Activated CD8-positive, alpha-beta memory T cell treated with anti-CD3 and anti-CD28 coated beads, Interleukin-2, amount 10 ng/mL, durations not matched to agents 7 days and 5 days (primary cell): ENCODE measurements at regions not wholly inside any gene's neighbourhood (a gene's known extent, or its start where the extent isn't known, plus 50 kb on each side); places are given as distances from the start of the nearest gene placed in this dataset.

ENCODE experiments used
- ATAC-seq: fragments of 150-1000 bp; cut with Tn5 transposase; one replicate; pipeline ENCODE4 v1.10.0; 2021; ENCODE audit warnings: moderate library complexity
- CTCF ChIA-PET: fragments of 350-600 bp; sonication (Branson Sonifier 250); formaldehyde crosslinking; loops from one replicate; lab custom pipeline; 2021; ENCODE audit warnings: antibody characterized with exemption; lab: Charles Lee
- DNase-seq: peaks from one replicate; pipeline ENCODE4 v3.0.0-alpha.2; 2020
- H3K27ac Mint-ChIP-seq: one replicate; pipeline ENCODE4 v1.8.0; 2021; ENCODE audit warnings: mild to moderate bottlenecking, mixed read lengths
- H3K27me3 Mint-ChIP-seq: one replicate; pipeline ENCODE4 v1.8.0; 2021; ENCODE audit warnings: mixed read lengths
- H3K36me3 Mint-ChIP-seq: one replicate; pipeline ENCODE4 v1.8.0; 2021; ENCODE audit warnings: mild to moderate bottlenecking, mixed read lengths
- H3K4me1 Mint-ChIP-seq: one replicate; pipeline ENCODE4 v1.8.0; 2021; ENCODE audit warnings: mixed read lengths
- H3K4me3 Mint-ChIP-seq: one replicate; pipeline ENCODE4 v1.8.0; 2021; ENCODE audit warnings: mild to moderate bottlenecking, moderate library complexity, mixed read lengths
- H3K9me3 Mint-ChIP-seq: one replicate; pipeline ENCODE4 v1.8.0; 2022; ENCODE audit warnings: low read depth, mixed read lengths

DNA sequence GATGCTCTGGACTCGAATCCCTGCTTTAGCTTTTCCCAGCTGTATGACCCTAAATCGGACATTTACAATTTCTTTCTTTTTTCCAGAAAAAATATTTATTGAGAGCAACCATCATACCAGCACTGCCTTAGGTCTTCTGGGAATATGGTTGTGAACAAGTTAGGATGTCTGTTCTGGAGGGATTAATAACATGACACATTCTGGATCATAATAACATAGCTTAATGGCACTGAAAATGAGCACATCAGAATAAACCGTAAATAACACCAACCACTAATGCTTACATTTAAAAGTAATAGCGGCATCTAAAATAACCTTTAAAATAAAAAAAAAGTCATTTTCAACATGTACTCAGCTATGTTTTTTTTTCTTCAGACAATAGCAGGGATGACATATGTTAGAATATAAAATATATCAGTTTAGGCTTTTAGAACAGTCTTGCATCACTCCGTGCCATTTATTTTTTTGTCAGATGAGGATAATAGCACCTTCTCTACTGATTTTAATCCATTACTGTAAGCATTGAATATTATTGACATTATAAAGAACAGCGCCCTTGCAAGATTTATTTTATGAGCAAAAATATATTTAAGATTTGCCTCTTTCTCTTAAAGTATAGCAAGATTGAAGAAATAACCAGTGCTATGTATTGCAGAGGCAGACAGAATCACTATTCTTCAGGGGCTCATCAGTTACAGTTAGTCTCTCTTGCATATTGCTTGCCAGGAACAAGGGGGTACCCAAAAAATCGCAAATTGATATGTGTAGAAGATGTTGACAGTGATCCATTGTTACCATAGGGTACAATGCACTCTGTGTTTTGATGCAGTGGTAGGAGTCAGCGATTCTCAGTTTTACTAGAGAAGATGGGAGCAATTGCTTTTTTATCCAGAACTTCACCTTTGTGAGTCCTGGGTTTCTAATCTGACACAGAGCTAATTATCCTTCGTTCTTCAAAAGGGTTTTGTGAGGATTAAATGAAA is 168.4 kb upstream of the NR3C1 start:
- DNase-seq (no peak), ATAC-seq (no peak)
- H3K36me3 Mint-ChIP-seq, result peaks cover 2% of the 10 kb centered on the region
- H3K27me3 Mint-ChIP-seq, result no peaks in the 10 kb centered on the region
- H3K4me3 Mint-ChIP-seq, result no peak overlapping the region
- no peaks in the 10 kb centered on the region for H3K9me3 Mint-ChIP-seq
- CTCF ChIA-PET, result no interaction called here
- no peak overlapping the region for H3K27ac Mint-ChIP-seq
- H3K4me1 Mint-ChIP-seq, result peaks cover 13% of the 10 kb centered on the region

DNA sequence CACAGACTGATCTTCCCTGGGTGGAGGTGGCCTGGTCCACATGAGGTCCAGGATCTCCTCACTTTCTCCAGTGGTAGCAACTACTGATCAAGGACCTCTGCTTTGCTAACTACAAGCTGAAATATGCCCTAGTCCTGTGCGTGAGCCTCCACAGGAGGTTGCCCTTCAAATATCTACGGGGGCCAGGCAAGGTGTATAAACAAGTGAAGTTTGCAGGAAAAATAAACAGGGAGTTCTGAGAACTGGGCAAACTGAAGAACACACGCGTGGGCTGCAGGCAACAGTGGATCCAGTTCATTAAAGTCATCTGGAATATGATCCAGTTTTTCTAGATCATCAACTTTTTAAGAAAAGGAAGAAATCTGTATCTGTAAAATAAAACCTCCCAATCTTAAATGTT is 167.5 kb upstream of the NR3C1 start:
- H3K27ac Mint-ChIP-seq, result no peak overlapping the region
- DNase-seq (no peak), ATAC-seq (no peak)
- H3K27me3 Mint-ChIP-seq, result no peaks in the 10 kb centered on the region
- H3K9me3 Mint-ChIP-seq, result no peaks in the 10 kb centered on the region
- CTCF ChIA-PET, result no interaction called here
- no peak overlapping the region for H3K4me3 Mint-ChIP-seq
- H3K36me3 Mint-ChIP-seq, result peaks cover 2% of the 10 kb centered on the region
- peaks cover 12% of the 10 kb centered on the region for H3K4me1 Mint-ChIP-seq

DNA sequence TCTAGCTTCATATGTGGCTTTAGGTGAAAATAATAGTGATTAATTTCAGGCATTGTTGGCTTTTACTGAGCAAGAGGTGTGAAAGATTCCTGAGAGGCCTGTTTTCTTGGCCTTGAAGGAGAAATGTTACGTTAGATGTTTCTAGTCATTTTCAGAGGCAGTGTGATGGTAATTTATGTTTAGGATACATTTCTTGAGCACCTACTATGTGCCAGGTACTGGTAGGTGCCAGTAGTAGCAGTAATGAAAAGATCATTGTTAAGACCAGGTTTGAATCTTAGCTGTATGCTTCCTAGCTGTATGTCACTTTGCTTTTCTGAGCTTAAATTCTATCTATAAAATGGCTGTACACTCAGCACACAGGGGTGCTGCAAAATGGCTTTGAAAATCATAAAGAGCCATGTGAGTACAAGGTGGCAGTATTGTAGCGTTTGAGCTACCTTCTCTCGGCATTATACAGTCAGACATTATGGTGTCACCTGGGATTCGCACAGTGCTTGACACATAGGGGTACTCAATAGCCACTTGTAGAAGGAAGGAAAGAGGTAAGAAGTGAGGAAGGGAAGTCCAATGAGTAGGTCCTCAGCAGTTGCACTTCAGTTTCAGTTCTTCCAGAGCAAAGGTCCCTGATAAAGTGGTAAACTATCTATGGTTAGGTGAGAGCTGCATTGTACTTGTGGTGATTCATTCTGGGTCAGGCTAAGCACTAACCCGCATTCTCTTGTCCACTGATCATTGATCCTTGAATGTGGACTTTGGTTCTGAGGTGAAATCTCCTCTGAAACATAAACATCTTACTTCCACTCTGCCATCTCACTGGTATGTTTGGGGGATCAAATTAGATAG is 166.5 kb upstream of the NR3C1 start:
- Mint-ChIP-seq H3K27ac (no peak overlapping the region), H3K36me3 (no peaks in the 10 kb centered on the region), H3K9me3 (no peaks in the 10 kb centered on the region), H3K27me3 (no peaks in the 10 kb centered on the region), H3K4me3 (no peak overlapping the region), H3K4me1 (peaks cover 5% of the 10 kb centered on the region)
- ATAC-seq (no peak), DNase-seq (no peak)
- CTCF ChIA-PET, result interaction anchor here (1.1 kb wide), 1 partner anchor 11 kb away, joined by 3 read pairs; no protein-coding TSS in a partner anchor

DNA sequence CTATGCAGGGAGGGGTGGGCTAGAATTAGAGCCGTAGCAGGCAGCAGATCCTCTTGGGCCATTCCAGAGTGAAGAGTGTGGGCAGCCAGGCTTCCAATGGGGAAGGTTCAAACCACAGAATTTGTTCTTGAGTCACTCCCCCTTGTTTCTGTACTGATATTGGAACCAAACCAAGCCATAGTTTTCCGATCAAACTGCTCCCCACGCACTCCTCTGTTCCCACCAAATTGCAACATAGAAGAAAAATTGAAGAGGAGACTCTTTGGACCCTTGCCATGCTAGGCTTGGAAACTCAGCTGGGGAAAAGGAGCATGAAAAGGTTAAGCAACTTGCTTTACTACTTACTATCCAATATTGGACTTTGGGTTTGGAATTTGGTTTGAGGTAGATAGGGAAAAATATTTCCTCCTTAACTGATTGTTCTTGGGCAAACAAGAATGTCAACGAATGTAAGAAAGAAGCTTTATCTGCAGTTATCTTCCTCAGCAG is 165.8 kb upstream of the NR3C1 start:
- H3K27ac Mint-ChIP-seq, result no peak overlapping the region
- DNase-seq, result no peak
- no peak overlapping the region for H3K4me3 Mint-ChIP-seq
- H3K9me3 Mint-ChIP-seq, result no peaks in the 10 kb centered on the region
- H3K4me1 Mint-ChIP-seq, result peaks cover 8% of the 10 kb centered on the region
- ATAC-seq, result no peak
- H3K36me3 Mint-ChIP-seq, result no peaks in the 10 kb centered on the region
- CTCF ChIA-PET, result interaction anchor here (1.1 kb wide), 1 partner anchor 10 kb away, joined by 3 read pairs; no protein-coding TSS in a partner anchor
- no peaks in the 10 kb centered on the region for H3K27me3 Mint-ChIP-seq

DNA sequence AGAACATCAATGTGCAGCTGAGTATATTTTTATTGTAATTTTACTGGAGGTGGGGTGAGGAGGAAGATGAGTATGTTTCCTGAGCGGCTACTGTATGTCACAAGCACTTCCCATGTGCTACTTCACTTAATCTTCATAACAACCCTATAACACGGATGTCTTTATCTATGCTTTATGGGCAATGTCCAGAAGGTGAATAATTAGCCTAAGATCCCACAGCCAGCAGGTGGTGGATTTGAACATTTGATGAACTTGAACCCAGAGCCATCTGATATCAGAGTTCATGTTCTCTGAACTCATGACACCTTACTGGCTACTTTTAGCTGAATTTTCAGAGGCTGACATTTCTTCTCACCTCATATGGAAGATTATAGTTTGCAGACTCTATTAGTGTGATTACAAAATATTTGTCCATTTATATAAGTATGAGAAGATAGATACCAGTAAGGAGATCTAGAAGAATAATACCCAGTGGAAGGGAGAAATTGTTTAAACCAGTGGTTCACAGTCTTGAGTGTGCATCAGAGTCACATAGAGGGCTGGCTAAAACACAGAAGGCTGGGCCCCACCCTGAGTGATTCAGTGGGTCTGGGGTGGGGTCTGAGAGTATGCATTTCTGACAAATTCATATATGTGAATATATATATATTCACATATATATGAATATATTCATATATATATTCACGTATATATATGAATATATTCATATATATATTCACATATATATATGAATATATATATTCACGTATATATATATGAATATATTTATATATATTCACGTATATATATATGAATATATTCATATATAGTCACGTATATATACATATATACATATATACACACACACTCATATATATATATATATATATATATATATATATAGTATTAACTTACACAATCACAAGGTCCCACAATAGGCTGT is 164.4 kb upstream of the NR3C1 start:
- CTCF ChIA-PET, result no interaction called here
- H3K9me3 Mint-ChIP-seq, result no peaks in the 10 kb centered on the region

DNA sequence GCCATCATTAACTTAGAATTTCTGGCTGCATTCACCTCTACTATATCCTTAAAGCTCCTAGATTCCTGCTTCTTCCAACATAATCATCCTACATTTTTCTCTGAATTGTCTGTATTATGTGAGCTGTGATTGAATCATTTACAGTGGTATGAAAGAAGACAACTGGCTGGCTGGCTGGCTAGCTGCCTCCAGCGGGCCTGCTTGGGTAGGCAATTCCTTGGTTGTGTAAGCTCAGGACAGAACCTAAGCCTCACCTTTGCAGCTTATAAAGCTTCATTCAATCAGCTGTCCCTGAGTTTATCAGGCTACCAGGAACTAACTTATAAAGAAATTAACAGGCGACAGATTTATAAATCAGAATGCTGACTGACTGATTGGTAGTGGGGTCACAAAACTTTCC is 162.7 kb upstream of the NR3C1 start:
- H3K4me1 Mint-ChIP-seq, result peaks cover 9% of the 10 kb centered on the region
- CTCF ChIA-PET, result no interaction called here
- H3K27me3 Mint-ChIP-seq, result no peaks in the 10 kb centered on the region
- no peaks in the 10 kb centered on the region for H3K9me3 Mint-ChIP-seq
- ATAC-seq (no peak), DNase-seq (no peak)
- H3K27ac Mint-ChIP-seq, result no peak overlapping the region
- no peak overlapping the region for H3K4me3 Mint-ChIP-seq
- no peaks in the 10 kb centered on the region for H3K36me3 Mint-ChIP-seq

More for the DNA sequence above, 164.4 kb upstream of the NR3C1 start:
- ATAC-seq (no peak), DNase-seq (no peak)
- Mint-ChIP-seq H3K36me3 (no peaks in the 10 kb centered on the region), H3K27ac (no peak overlapping the region), H3K27me3 (no peaks in the 10 kb centered on the region), H3K4me1 (peaks cover 9% of the 10 kb centered on the region), H3K4me3 (no peak overlapping the region)

DNA sequence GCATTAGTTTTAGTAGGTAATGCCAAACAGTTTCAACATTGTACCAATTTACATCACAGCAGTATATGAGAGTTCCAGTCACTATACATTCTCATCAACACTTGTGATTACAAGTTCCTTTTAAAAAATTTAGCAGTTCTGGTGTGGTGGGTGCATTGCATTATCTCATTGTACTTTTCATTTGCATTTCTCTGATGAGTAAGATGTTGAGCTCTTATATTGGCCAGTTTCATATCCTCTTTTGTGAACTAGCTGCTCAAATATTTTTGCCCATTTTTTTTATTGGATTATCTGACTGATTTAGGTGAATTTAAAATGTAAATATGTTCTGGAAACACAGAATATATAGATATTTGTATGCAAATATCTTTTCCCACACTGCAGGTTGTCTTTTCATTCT is 160.9 kb upstream of the NR3C1 start:
- H3K36me3 Mint-ChIP-seq, result no peaks in the 10 kb centered on the region
- DNase-seq (no peak), ATAC-seq (peak; percentile 36)
- CTCF ChIA-PET, result no interaction called here
- H3K27me3 Mint-ChIP-seq, result no peaks in the 10 kb centered on the region
- H3K4me3 Mint-ChIP-seq, result no peak overlapping the region
- H3K9me3 Mint-ChIP-seq, result no peaks in the 10 kb centered on the region
- H3K27ac Mint-ChIP-seq, result no peak overlapping the region
- H3K4me1 Mint-ChIP-seq, result peaks cover 6% of the 10 kb centered on the region

DNA sequence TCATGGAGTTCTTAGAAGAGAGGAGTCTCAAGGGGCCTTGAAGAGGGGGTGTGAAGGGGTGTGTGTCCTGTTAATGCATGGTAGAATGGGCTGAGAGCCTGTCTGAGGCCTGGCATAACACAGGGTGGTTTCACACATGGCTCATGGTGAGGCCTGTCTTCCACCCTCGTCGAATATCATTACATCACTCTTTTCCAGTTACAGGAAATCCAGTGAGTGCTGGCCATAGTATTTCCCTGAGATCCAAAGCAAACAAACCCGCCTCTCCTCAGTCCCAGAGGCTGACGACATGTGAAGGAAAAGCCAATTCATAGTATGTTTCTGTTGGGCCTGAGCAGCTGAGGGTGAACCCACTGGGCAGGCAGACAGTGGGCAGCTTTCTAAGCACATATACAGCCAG is 159.4 kb upstream of the NR3C1 start:
- H3K4me3 Mint-ChIP-seq, result no peak overlapping the region
- ATAC-seq (no peak), DNase-seq (no peak)
- CTCF ChIA-PET, result interaction anchor here (2.3 kb wide), 1 partner anchor 12 kb away, joined by 6 read pairs; no protein-coding TSS in a partner anchor
- H3K27ac Mint-ChIP-seq, result no peak overlapping the region
- no peaks in the 10 kb centered on the region for H3K9me3 Mint-ChIP-seq
- H3K27me3 Mint-ChIP-seq, result no peaks in the 10 kb centered on the region
- H3K4me1 Mint-ChIP-seq, result peaks cover 13% of the 10 kb centered on the region
- H3K36me3 Mint-ChIP-seq, result no peaks in the 10 kb centered on the region

DNA sequence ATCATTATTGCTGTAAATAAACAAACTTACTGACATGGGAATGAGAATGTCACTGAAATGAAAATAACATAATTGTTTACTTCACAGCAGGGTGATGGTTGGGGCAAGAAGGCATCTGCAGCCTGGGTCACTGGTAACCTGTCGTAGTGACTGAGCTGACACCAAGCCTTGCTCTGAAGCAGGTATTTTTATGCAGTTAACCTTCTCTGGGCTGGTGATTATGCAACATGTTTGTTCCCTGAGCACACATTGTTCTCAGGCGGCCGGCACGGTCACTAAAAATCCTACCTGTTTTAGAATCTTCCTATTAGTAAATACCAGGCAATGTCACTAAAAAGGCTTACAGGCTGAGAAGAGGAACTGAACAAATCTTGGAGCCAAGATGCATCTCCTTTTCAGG is 157.7 kb upstream of the NR3C1 start:
- Mint-ChIP-seq H3K4me1 (peaks cover 22% of the 10 kb centered on the region), H3K36me3 (no peaks in the 10 kb centered on the region), H3K4me3 (no peak overlapping the region), H3K27ac (no peak overlapping the region), H3K27me3 (no peaks in the 10 kb centered on the region), H3K9me3 (no peaks in the 10 kb centered on the region)
- CTCF ChIA-PET, result interaction anchor here (2.3 kb wide), 1 partner anchor 13 kb away, joined by 6 read pairs; no protein-coding TSS in a partner anchor
- DNase-seq (no peak), ATAC-seq (no peak)

DNA sequence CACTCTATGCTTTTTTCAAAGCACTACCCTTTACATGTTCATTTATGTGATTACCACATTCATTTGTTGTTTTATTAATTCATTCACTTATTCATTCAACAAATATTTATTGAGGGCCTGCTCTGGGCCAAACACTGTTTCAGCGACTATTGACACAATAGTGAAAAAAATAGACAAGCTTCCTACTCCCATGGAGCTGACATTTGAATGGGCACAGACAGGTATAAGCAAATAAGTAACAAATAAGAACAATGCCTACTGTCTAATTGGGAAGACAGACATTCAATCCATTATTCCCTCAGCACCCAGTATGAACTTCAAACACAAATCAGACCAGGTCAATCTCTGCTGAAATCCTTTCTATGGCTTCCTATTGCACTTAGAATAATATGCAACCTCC is 156.9 kb upstream of the NR3C1 start:
- ATAC-seq (no peak), DNase-seq (no peak)
- Mint-ChIP-seq H3K27ac (no peak overlapping the region), H3K4me3 (no peak overlapping the region), H3K27me3 (no peaks in the 10 kb centered on the region), H3K9me3 (no peaks in the 10 kb centered on the region), H3K4me1 (peaks cover 22% of the 10 kb centered on the region), H3K36me3 (no peaks in the 10 kb centered on the region)
- CTCF ChIA-PET, result no interaction called here

DNA sequence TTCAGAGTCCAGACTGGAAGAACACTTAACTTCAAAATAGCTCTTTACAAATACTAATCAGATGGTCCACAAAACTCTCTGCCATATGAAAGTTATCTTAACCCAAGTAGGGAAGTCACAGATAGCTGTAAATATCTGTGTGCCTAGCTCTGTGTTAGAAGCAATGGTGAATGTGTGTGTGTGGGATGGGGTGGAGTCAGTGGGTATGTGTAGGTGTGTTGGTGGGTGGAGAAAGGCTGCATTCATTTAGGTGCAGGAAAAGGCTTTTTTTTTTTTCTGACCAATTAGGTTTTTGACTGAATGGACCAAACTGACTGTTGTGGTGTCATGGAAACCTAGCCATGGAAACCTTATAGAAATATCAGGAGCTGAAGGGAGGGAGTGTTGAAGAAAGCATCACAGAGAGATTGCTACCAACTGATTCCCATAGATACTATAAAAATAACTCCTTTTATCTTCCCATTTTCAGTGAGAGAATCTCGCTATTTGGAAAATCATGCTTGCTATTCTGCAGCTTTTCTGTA is 156.2 kb upstream of the NR3C1 start:
- CTCF ChIA-PET, result interaction anchor here (1.3 to 1.4 kb wide), 2 partner anchors 10 to 16 kb away, joined by 3 read pairs; no protein-coding TSS in a partner anchor
- Mint-ChIP-seq H3K9me3 (no peaks in the 10 kb centered on the region), H3K27ac (no peak overlapping the region), H3K4me1 (peaks cover 22% of the 10 kb centered on the region), H3K4me3 (no peak overlapping the region), H3K36me3 (no peaks in the 10 kb centered on the region), H3K27me3 (no peaks in the 10 kb centered on the region)
- no peak for ATAC-seq
- no peak for DNase-seq

DNA sequence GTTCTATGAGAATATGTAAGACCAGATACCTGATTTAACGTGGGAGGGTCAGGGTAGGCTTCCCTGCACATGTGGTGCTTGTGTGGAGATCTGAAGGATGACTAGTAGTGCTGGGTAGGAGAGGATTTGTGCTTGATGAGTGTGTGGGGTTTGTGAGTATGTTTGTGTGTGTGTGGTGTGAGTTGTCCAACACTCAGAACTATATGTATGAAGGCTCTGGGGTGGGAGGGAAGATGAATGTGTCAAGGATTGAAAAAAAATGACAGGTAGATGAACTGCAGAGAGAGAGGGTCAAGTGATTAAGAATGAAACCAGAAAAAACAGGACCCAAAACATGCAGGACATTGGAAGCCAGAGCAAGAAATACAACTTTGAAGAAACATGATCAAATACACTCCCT is 154.6 kb upstream of the NR3C1 start:
- Mint-ChIP-seq H3K27me3 (no peaks in the 10 kb centered on the region), H3K4me3 (no peak overlapping the region), H3K4me1 (peaks cover 18% of the 10 kb centered on the region), H3K36me3 (peaks cover 2% of the 10 kb centered on the region), H3K9me3 (peaks cover 2% of the 10 kb centered on the region), H3K27ac (no peak overlapping the region)
- CTCF ChIA-PET, result no interaction called here
- DNase-seq, result no peak
- ATAC-seq, result no peak
